GM23248 (cell line): ENCODE measurements at regions not wholly inside any gene's neighbourhood (a gene's known extent, or its start where the extent isn't known, plus 50 kb on each side); places are given as distances from the start of the nearest gene placed in this dataset.

Source experiments
- DNase-seq: peaks from one replicate; pipeline ENCODE4 v3.0.0-alpha.2; 2015
- H2AFZ ChIP-seq: fragments of 200-600 bp; sonication (generic); 2 replicates; pipeline ENCODE4 v1.6.1; 2016; ENCODE audit warnings: antibody characterized with exemption
- H3F3A ChIP-seq: fragments of 200-600 bp; sonication (generic); 2 replicates; pipeline ENCODE4 v1.6.1; 2016; ENCODE audit warnings: mild to moderate bottlenecking, antibody characterized with exemption, mixed run types; ENCODE audit not compliant: insufficient read depth
- H3K27ac ChIP-seq: fragments of 200-600 bp; sonication (generic); 2 replicates; pipeline ENCODE4 v1.5.1; 2016; ENCODE audit warnings: mild to moderate bottlenecking
- H3K27me3 ChIP-seq: fragments of 200-600 bp; sonication (generic); replicated peaks from 2 replicates; pipeline ENCODE4 v1.6.1; 2016; ENCODE audit warnings: mild to moderate bottlenecking; ENCODE audit not compliant: insufficient read depth
- H3K36me3 ChIP-seq: fragments of 200-600 bp; sonication (generic); 2 replicates; pipeline ENCODE4 v1.6.1; 2016; ENCODE audit warnings: low read depth, mild to moderate bottlenecking
- H3K4me1 ChIP-seq: fragments of 200-600 bp; sonication (generic); 2 replicates; pipeline ENCODE4 v1.6.1; 2016; ENCODE audit warnings: mild to moderate bottlenecking; ENCODE audit not compliant: insufficient read depth
- H3K4me2 ChIP-seq: fragments of 200-600 bp; sonication (generic); one replicate; pipeline ENCODE4 v1.6.1; 2016; ENCODE audit warnings: mild to moderate bottlenecking; ENCODE audit not compliant: unreplicated experiment
- H3K4me3 ChIP-seq: fragments of 200-600 bp; sonication (generic); 2 replicates; pipeline ENCODE4 v1.5.1; 2016; ENCODE audit warnings: mild to moderate bottlenecking
- H3K79me2 ChIP-seq: fragments of 200-600 bp; sonication (generic); 2 replicates; pipeline ENCODE4 v1.6.1; 2016; ENCODE audit warnings: mild to moderate bottlenecking; ENCODE audit not compliant: insufficient read depth
- H3K9ac ChIP-seq: fragments of 200-600 bp; sonication (generic); 2 replicates; pipeline ENCODE4 v1.6.1; 2016; ENCODE audit warnings: mild to moderate bottlenecking
- H3K9me2 ChIP-seq: fragments of 200-600 bp; sonication (generic); 2 replicates; pipeline ENCODE4 v1.6.1; 2016; ENCODE audit warnings: mixed run types, mild to moderate bottlenecking, moderate library complexity; ENCODE audit not compliant: insufficient read depth
- H3K9me3 ChIP-seq: fragments of 200-600 bp; sonication (generic); one replicate; pipeline ENCODE4 v1.6.1; 2017; ENCODE audit warnings: low read depth
- H4K20me1 ChIP-seq: fragments of 200-600 bp; sonication (generic); 2 replicates; pipeline ENCODE4 v1.6.0; 2016; ENCODE audit not compliant: insufficient read depth
- EZH2 ChIP-seq: fragments of 200-600 bp; sonication (generic); IDR thresholded peaks from 2 replicates; pipeline ENCODE4 v1.6.1; 2018; ENCODE audit warnings: antibody characterized with exemption, mild to moderate bottlenecking; ENCODE audit not compliant: insufficient read depth, poor library complexity, severe bottlenecking
- EZH2phosphoT487 ChIP-seq: fragments of 200-600 bp; sonication (generic); IDR thresholded peaks from 2 replicates; pipeline ENCODE4 v1.6.1; 2018; ENCODE audit warnings: antibody characterized with exemption, moderate library complexity, mild to moderate bottlenecking, low read depth; ENCODE audit not compliant: insufficient read depth
- WGBS, 2 experiments: methylation state at CpG; one replicate each; pipeline ENCODE4 v1.1.6; 2015 to 2017; ENCODE audit warnings: low lambda C conversion rate in 2 of 2, low coverage in 1 of 2; ENCODE audit errors: missing lambda C conversion rate in 2 of 2; 5-methylcytosine and 5-hydroxymethylcytosine counted together
- in situ Hi-C: fragments of 300-500 bp; cut with MboI; formaldehyde crosslinking; loops from 2 replicates; pipeline ENCODE4 v1.15.0; 2020

DNA sequence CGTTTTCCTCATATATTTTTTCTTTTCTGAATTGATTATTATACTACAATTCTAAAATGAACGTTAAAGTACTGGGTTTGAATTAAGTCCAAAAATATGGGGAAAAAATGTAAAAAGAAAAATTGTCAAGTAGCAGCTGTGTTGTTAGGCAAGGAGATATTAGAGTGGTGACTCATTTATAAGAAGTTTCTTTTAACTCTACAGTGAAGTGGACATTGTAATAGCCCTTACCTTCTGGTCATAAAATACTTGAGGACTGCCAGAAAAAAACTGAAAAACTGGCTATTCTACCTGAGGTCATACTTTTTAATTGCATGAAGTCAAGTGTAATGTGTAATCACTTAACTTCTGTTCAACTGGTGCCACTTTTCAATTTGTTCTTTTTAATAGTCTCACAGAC is 523.1 kb upstream of the TSPY4 start:
- Histone ChIP-seq H3K4me3 (no peak overlapping the region), H3K4me2 (no peak overlapping the region), H3K27me3 (no peaks in the 10 kb centered on the region), H3K9me2 (no peaks in the 10 kb centered on the region), H3K4me1 (no peaks in the 10 kb centered on the region), H3K36me3 (no peaks in the 10 kb centered on the region), H3K9me3 (no peaks in the 10 kb centered on the region), H2AFZ (no peak overlapping the region), H4K20me1 (no peaks in the 10 kb centered on the region), H3F3A (no peaks in the 10 kb centered on the region), H3K9ac (no peak overlapping the region), H3K79me2 (no peaks in the 10 kb centered on the region), H3K27ac (no peak overlapping the region)
- in situ Hi-C loops, result no loop called here
- 10 to 13% methylated on average over 2 of the region's 2 CpGs for WGBS, 2 experiments
- DNase-seq, result peak; percentile 1
- TF ChIP-seq EZH2 (no peak), EZH2phosphoT487 (no peak)

DNA sequence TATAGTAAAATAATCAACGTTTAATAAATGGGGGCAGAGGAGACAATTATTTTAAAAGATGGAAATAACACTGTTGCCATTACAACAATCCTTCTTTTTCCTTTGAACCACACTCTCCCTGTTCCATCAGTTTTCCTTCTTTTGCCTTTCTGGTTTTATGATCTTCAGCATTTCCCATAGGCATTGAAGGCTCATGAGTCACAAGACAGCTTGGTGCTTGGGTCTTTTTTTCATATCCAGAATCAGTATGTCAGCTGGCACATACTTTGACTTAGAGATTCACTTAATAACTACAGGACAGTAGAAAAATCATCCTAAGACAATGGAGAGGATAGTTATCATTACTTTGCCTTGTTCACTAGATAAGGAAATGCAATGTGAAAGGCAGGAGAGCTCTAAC is 521.6 kb upstream of the TSPY4 start:
- H3K79me2 ChIP-seq, result no peaks in the 10 kb centered on the region
- H3K9me3 ChIP-seq, result no peaks in the 10 kb centered on the region

DNA sequence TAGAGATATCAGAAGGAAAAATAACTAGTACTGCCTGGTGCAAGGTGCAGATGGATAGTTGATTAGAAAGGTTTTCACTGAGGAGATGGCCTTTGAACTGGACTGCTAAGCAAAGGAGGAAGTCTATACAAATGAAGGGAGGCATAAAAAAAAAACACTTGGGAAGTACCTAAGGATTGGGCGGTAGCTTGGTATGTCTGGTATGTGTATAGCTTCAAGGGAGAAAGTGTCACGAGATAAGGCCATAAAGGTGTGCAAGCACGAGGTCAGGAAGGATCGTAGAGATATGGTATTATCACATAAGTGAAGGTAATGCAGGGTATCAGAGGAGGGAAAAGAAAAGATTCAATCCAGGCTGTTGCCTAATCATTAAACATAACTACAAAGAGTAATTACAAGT is 517.2 kb upstream of the TSPY4 start:
- Histone ChIP-seq H3K27ac (no peak overlapping the region), H2AFZ (no peak overlapping the region), H3F3A (no peaks in the 10 kb centered on the region), H3K36me3 (no peaks in the 10 kb centered on the region), H3K9me3 (no peaks in the 10 kb centered on the region), H3K4me2 (no peak overlapping the region), H3K79me2 (no peaks in the 10 kb centered on the region), H3K9me2 (no peaks in the 10 kb centered on the region), H3K4me3 (no peak overlapping the region), H3K9ac (no peak overlapping the region), H3K4me1 (no peaks in the 10 kb centered on the region), H4K20me1 (no peaks in the 10 kb centered on the region), H3K27me3 (no peaks in the 10 kb centered on the region)
- no peak for DNase-seq
- TF ChIP-seq EZH2, result no peak
- no peak for TF ChIP-seq EZH2phosphoT487
- 50 to 51% methylated on average over 4 of the region's 4 CpGs for WGBS, 2 experiments
- in situ Hi-C loops, result no loop called here

More for the DNA sequence above, 521.6 kb upstream of the TSPY4 start:
- H3K9ac ChIP-seq, result no peak overlapping the region
- H2AFZ ChIP-seq, result no peak overlapping the region
- no peak overlapping the region for H3K27ac ChIP-seq
- H3K9me2 ChIP-seq, result no peaks in the 10 kb centered on the region
- no peaks in the 10 kb centered on the region for H3K4me1 ChIP-seq
- no peak for TF ChIP-seq EZH2
- no peak for TF ChIP-seq EZH2phosphoT487
- no peaks in the 10 kb centered on the region for H3K27me3 ChIP-seq
- no peaks in the 10 kb centered on the region for H4K20me1 ChIP-seq
- H3K4me3 ChIP-seq, result no peak overlapping the region
- H3K36me3 ChIP-seq, result no peaks in the 10 kb centered on the region
- H3F3A ChIP-seq, result no peaks in the 10 kb centered on the region
- DNase-seq, result no peak
- H3K4me2 ChIP-seq, result no peak overlapping the region
- 0 to 4% methylated on average over 1 of the region's 1 CpG for WGBS, 2 experiments
- in situ Hi-C loops, result no loop called here

DNA sequence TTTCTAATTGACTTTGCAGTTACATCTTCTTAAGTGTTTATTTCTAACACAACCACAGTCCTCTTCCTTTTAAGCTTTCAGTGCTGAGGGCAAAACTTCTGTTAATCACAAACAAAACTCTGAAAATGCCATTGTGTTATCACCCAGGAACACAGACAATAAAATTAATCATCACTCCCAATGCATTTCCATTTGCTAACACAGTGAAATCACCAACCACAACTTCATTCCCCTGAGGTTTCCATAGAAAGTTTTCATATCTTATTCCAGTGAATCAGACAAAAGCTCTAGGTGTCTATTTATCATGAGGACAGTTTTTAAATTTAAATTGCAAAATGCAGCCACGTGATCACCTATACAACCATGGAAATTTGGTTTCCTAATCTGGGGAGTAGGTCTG is 516.2 kb upstream of the TSPY4 start:
- Histone ChIP-seq H2AFZ (no peak overlapping the region), H3K36me3 (no peaks in the 10 kb centered on the region), H3K9me2 (no peaks in the 10 kb centered on the region), H3K4me3 (no peak overlapping the region), H3K9ac (no peak overlapping the region), H3K4me2 (no peak overlapping the region), H3K27ac (no peak overlapping the region), H3K27me3 (no peaks in the 10 kb centered on the region), H3F3A (no peaks in the 10 kb centered on the region), H3K79me2 (no peaks in the 10 kb centered on the region), H3K4me1 (no peaks in the 10 kb centered on the region), H4K20me1 (no peaks in the 10 kb centered on the region), H3K9me3 (no peaks in the 10 kb centered on the region)
- TF ChIP-seq EZH2phosphoT487, result no peak
- no peak for TF ChIP-seq EZH2
- in situ Hi-C loops, result no loop called here
- 0% methylated on average over 1 of the region's 1 CpG for WGBS, 2 experiments
- DNase-seq, result peak; percentile 9

DNA sequence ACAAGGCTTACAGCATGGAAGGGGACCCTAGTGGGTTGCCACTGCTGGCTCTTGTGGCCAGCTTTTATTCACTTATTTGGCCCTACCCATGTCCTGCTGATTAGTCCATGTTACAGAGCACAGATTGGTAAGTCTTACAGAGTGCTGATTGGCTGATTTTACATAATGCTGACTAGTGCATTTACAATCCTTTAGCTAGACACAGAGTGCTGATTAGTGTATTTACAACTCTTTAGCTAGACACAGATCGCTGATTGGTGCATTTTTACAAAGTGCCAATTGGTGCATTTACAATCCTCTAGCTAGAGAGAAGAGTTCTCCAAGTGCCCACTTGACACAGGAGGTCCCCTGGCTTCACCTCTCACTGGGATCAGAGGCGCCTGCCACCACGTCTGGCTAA is 485.0 kb upstream of the TSPY4 start:
- WGBS, 2 experiments, result 47 to 49% methylated on average over 3 of the region's 3 CpGs
- no peak overlapping the region for H3K9ac ChIP-seq
- in situ Hi-C loops, result no loop called here
- H3K27me3 ChIP-seq, result no peaks in the 10 kb centered on the region
- H3K4me1 ChIP-seq, result no peaks in the 10 kb centered on the region
- no peaks in the 10 kb centered on the region for H4K20me1 ChIP-seq
- no peak overlapping the region for H3K4me3 ChIP-seq
- H3K79me2 ChIP-seq, result no peaks in the 10 kb centered on the region
- DNase-seq, result no peak
- TF ChIP-seq EZH2 (no peak), EZH2phosphoT487 (no peak)
- H2AFZ ChIP-seq, result no peak overlapping the region
- H3K9me3 ChIP-seq, result no peaks in the 10 kb centered on the region
- no peaks in the 10 kb centered on the region for H3F3A ChIP-seq
- no peaks in the 10 kb centered on the region for H3K36me3 ChIP-seq
- no peaks in the 10 kb centered on the region for H3K9me2 ChIP-seq
- H3K27ac ChIP-seq, result no peak overlapping the region
- H3K4me2 ChIP-seq, result no peak overlapping the region
